Epithelial cell of esophagus (primary cell): ENCODE measurements at regions not wholly inside any gene's neighbourhood (a gene's known extent, or its start where the extent isn't known, plus 50 kb on each side); places are given as distances from the start of the nearest gene placed in this dataset.
"Not testable (repeated sequence)": the region's sequence is repeated elsewhere in the genome, so short reads cannot be mapped to it uniquely, and the experiment has no call there.

Source experiments
- DNase-seq: peaks from one replicate; pipeline ENCODE4 v3.0.0; 2010; ENCODE audit warnings: low read depth
- H3K4me3 ChIP-seq: 2 replicates; pipeline ENCODE4 v1.5.1; 2011; ENCODE audit warnings: mild to moderate bottlenecking, low read length, control low read depth
- CTCF ChIP-seq: IDR thresholded peaks from 2 replicates; pipeline ENCODE4 v1.5.1; 2011; ENCODE audit warnings: low read depth, mild to moderate bottlenecking, low read length, control low read depth, inconsistent platforms; ENCODE audit not compliant: insufficient read depth; ENCODE audit errors: missing control alignments

GRCh38 chr12:131444220-131445164 lies 266.4 kb upstream of the SFSWAP start:
- DNase-seq, result no peak
- no peak for TF ChIP-seq CTCF
- no peak overlapping the region for H3K4me3 ChIP-seq

GRCh38 chr12:131445184-131445774 lies 265.6 kb upstream of the SFSWAP start:
- DNase-seq, result no peak
- no peak overlapping the region for H3K4me3 ChIP-seq
- TF ChIP-seq CTCF, result no peak

GRCh38 chr12:131445795-131446194 lies 265.1 kb upstream of the SFSWAP start:
- no peak overlapping the region for H3K4me3 ChIP-seq
- no peak for DNase-seq
- TF ChIP-seq CTCF, result no peak

GRCh38 chr12:131447636-131448035 lies 263.3 kb upstream of the SFSWAP start:
- DNase-seq, result not testable (repeated sequence)

GRCh38 chr12:131448254-131448795 lies 262.6 kb upstream of the SFSWAP start:
- DNase-seq, result no peak
- H3K4me3 ChIP-seq, result no peak overlapping the region
- no peak for TF ChIP-seq CTCF

More at GRCh38 chr12:131447636-131448035, 263.3 kb upstream of the SFSWAP start:
- not testable (repeated sequence) for H3K4me3 ChIP-seq

GRCh38 chr12:131449027-131449426 lies 261.9 kb upstream of the SFSWAP start:
- no peak for DNase-seq
- no peak for TF ChIP-seq CTCF
- no peak overlapping the region for H3K4me3 ChIP-seq

GRCh38 chr12:131452444-131452860 lies 258.4 kb upstream of the SFSWAP start:
- TF ChIP-seq CTCF, result no peak
- H3K4me3 ChIP-seq, result no peak overlapping the region
- DNase-seq, result no peak
